Neuron (in vitro differentiated cells): ENCODE measurements at regions not wholly inside any gene's neighbourhood (a gene's known extent, or its start where the extent isn't known, plus 50 kb on each side); places are given as distances from the start of the nearest gene placed in this dataset.

Experiments used
- H2AFZ ChIP-seq: one replicate; pipeline ENCODE4 v1.6.1; 2013; ENCODE audit warnings: low read depth, mild to moderate bottlenecking, inconsistent platforms, low read length, moderate library complexity
- H3K27me3 ChIP-seq: one replicate; pipeline ENCODE4 v1.6.1; 2013; ENCODE audit warnings: low read length; ENCODE audit not compliant: insufficient read depth
- H3K36me3 ChIP-seq: one replicate; pipeline ENCODE4 v1.6.1; 2013; ENCODE audit warnings: low read length; ENCODE audit not compliant: insufficient read depth
- H3K4me1 ChIP-seq: one replicate; pipeline ENCODE4 v1.6.1; 2013; ENCODE audit warnings: low read length; ENCODE audit not compliant: insufficient read depth
- H3K4me3 ChIP-seq: 2 replicates; pipeline ENCODE4 v1.5.1; 2013; ENCODE audit warnings: mild to moderate bottlenecking, low read length, moderate library complexity
- H3K9me3 ChIP-seq: one replicate; pipeline ENCODE4 v1.6.1; 2013; ENCODE audit warnings: low read length

DNA sequence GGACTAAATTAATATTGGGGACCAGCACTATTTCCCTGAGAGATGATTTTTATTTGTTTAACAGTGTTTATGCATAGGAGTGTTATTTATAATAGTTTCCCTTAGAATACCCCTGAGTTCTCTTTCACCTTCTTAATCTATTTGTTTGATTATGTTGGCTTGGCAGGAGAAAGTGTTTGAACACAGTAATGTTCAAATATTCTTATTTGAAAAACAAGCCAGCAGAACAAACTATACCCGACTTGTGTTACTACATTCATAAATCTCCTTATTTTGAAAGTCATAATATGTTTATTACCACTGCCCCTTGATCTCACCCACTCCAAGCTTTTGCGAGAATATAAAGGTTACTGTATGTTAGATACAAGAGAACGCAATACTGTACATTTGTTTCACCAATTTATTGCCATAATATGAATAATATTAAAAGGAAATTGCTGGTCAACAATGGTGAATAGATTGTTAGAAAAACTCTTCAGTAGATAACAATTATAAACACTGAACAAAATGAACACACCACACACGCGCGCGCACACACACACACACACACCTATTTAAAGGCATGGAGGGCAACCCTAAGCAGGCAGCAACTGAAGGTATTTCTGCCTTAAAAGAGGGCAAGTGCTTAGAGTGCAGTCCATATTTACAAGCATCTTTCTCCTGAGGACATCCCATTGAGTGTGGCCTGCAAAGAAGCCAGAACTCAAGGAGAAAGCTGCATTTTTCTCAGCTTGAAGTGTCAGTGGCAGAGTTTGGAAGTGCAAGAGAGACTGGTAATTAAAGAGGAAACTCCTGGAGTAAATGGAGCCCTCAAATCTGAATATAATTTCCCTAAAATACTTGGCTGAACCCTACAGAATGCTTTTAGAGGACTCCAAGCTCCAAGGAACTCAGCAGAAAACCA, 279.4 kb upstream of the MAN1A1 start:
- no peaks in the 10 kb centered on the region for H3K9me3 ChIP-seq
- H3K4me3 ChIP-seq = no peak overlapping the region
- H3K36me3 ChIP-seq = no peaks in the 10 kb centered on the region
- H3K27me3 ChIP-seq = no peaks in the 10 kb centered on the region
- no peak overlapping the region for H2AFZ ChIP-seq
- no peaks in the 10 kb centered on the region for H3K4me1 ChIP-seq

DNA sequence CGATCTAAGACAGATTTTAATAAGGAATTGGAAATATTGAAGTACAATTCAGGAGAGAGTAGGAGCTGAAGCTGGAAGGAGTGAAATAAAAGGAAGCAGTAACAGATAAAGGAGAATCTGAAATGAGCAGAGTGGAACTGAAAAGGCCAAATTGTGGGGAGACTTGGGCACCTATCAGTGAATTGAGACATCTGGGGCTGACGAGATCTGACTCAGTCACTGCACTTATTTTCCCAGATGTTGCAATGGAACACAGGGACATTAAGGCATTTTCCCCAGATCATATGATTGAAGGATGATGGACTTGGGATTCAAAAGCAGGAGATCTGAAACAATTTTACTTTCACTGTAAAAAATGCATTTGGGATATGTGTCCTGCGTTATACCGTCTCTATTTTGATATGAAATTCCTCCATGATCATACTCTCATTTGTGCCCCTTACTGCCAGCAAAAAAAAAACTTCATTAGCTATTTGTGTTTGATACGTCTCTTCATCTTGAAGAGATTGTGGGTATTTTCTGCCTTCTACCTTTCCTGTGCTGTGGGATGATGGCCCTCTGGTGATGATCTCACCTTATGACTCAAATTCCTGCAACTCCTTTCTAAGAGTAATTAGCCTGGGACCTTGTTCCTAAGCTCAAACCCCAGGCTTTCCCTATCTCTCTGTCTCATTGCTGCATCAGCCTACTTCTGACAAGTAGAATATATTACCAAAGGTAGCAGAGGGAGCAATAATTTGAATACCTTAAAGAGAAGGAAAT, 278.5 kb upstream of the MAN1A1 start:
- no peaks in the 10 kb centered on the region for H3K36me3 ChIP-seq
- H2AFZ ChIP-seq = no peak overlapping the region
- no peaks in the 10 kb centered on the region for H3K9me3 ChIP-seq
- no peaks in the 10 kb centered on the region for H3K27me3 ChIP-seq
- no peak overlapping the region for H3K4me3 ChIP-seq
- no peaks in the 10 kb centered on the region for H3K4me1 ChIP-seq

- no peak overlapping the region for H3K4me3 ChIP-seq
- H3K36me3 ChIP-seq = no peaks in the 10 kb centered on the region
- H3K27me3 ChIP-seq = no peaks in the 10 kb centered on the region
- H3K9me3 ChIP-seq = no peaks in the 10 kb centered on the region
- H3K4me1 ChIP-seq = peaks cover 8% of the 10 kb centered on the region
- no peak overlapping the region for H2AFZ ChIP-seq
Observed at GRCh38 chr6:119626884-119627619, 277.5 kb upstream of the MAN1A1 start.

DNA sequence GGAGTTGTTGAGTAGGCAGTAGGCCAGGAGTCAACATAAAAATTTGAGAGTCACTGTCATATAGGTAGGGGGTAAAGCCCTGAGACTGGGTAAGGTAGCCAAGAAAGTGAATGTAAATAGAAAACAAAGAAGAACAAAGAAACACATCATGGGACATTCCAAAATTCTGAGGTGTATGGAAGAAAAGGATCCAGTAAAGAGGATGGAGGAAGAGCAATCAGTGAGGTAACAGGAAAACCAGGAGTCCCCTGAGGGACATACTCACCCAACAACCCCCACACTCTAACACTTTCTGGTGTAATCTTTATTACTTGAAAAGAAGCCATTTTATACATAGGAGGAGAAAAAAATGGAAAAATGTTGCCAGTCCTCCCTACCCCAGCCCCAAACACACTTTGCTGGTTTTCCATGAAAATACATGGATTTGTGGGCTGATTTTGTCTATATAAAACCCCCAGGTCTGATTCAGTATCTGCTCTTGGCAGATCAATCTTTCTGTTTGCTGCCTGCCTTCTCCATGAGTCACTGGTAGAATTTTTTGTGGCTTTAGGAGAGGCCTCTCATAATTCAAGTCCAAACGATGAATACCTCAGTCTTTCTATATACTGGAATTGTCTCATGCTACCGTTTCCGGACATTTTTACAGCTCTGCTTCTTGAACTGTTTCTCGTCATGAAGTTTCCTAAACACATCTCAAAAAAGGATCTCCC, 271.4 kb upstream of the MAN1A1 start:
- H3K36me3 ChIP-seq = no peaks in the 10 kb centered on the region
- H3K4me3 ChIP-seq = no peak overlapping the region
- no peaks in the 10 kb centered on the region for H3K27me3 ChIP-seq
- no peaks in the 10 kb centered on the region for H3K9me3 ChIP-seq
- H3K4me1 ChIP-seq = peaks cover 12% of the 10 kb centered on the region
- no peak overlapping the region for H2AFZ ChIP-seq

- peaks cover 7% of the 10 kb centered on the region for H3K4me1 ChIP-seq
Observed at GRCh38 chr6:119614138-119614537, 264.6 kb upstream of the MAN1A1 start.

GRCh38 chr6:119612911-119613381, 263.4 kb upstream of the MAN1A1 start:
- no peaks in the 10 kb centered on the region for H3K9me3 ChIP-seq
- no peak overlapping the region for H2AFZ ChIP-seq
- peaks cover 7% of the 10 kb centered on the region for H3K4me1 ChIP-seq
- no peaks in the 10 kb centered on the region for H3K27me3 ChIP-seq
- no peaks in the 10 kb centered on the region for H3K36me3 ChIP-seq
- no peak overlapping the region for H3K4me3 ChIP-seq

More at GRCh38 chr6:119614138-119614537, 264.6 kb upstream of the MAN1A1 start:
- Histone ChIP-seq H3K4me3 (no peak overlapping the region), H3K9me3 (no peaks in the 10 kb centered on the region), H3K27me3 (no peaks in the 10 kb centered on the region), H3K36me3 (no peaks in the 10 kb centered on the region), H2AFZ (no peak overlapping the region)

GRCh38 chr6:119612176-119612891, 262.8 kb upstream of the MAN1A1 start:
- H3K36me3 ChIP-seq = no peaks in the 10 kb centered on the region
- no peaks in the 10 kb centered on the region for H3K9me3 ChIP-seq
- peaks cover 7% of the 10 kb centered on the region for H3K4me1 ChIP-seq
- H3K27me3 ChIP-seq = no peaks in the 10 kb centered on the region
- H2AFZ ChIP-seq = no peak overlapping the region
- H3K4me3 ChIP-seq = no peak overlapping the region

GRCh38 chr6:119610754-119611153, 261.2 kb upstream of the MAN1A1 start:
- Histone ChIP-seq H3K27me3 (no peaks in the 10 kb centered on the region), H3K4me3 (no peak overlapping the region), H2AFZ (no peak overlapping the region), H3K36me3 (no peaks in the 10 kb centered on the region), H3K9me3 (no peaks in the 10 kb centered on the region), H3K4me1 (peaks cover 7% of the 10 kb centered on the region)

GRCh38 chr6:119610265-119610664, 260.7 kb upstream of the MAN1A1 start:
- H3K36me3 ChIP-seq = no peaks in the 10 kb centered on the region
- no peaks in the 10 kb centered on the region for H3K9me3 ChIP-seq
- H2AFZ ChIP-seq = no peak overlapping the region
- no peaks in the 10 kb centered on the region for H3K27me3 ChIP-seq
- H3K4me1 ChIP-seq = peaks cover 7% of the 10 kb centered on the region
- no peak overlapping the region for H3K4me3 ChIP-seq

DNA sequence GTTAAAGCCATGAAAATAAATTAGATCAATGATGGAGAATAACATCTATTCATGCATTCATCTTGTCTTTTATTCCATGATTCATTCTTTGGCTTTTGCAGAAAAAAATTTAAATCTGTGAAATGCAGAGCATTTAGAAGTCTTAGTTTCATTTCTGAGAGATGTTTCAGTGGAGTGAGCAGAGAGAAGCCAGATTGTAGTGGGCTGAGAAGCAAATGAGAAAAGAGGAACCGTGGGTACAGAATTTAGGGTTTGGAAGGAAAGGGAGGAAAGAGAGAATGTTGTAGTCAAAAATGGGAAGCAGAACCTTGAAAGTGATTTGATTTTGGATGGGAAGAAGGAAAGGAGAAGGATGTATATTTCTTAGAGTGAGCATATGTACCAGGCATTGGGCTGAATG, 260.3 kb upstream of the MAN1A1 start:
- H3K4me1 ChIP-seq = peaks cover 7% of the 10 kb centered on the region
- no peaks in the 10 kb centered on the region for H3K9me3 ChIP-seq
- H2AFZ ChIP-seq = no peak overlapping the region
- no peaks in the 10 kb centered on the region for H3K27me3 ChIP-seq
- no peak overlapping the region for H3K4me3 ChIP-seq
- H3K36me3 ChIP-seq = no peaks in the 10 kb centered on the region

GRCh38 chr6:119608994-119609393, 259.4 kb upstream of the MAN1A1 start:
- Histone ChIP-seq H3K4me1 (peaks cover 7% of the 10 kb centered on the region), H3K4me3 (no peak overlapping the region), H3K9me3 (no peaks in the 10 kb centered on the region), H2AFZ (no peak overlapping the region), H3K27me3 (peaks cover 2% of the 10 kb centered on the region), H3K36me3 (no peaks in the 10 kb centered on the region)

- H3K27me3 ChIP-seq = peaks cover 2% of the 10 kb centered on the region
- H2AFZ ChIP-seq = no peak overlapping the region
- no peaks in the 10 kb centered on the region for H3K36me3 ChIP-seq
- H3K9me3 ChIP-seq = no peaks in the 10 kb centered on the region
- H3K4me1 ChIP-seq = no peaks in the 10 kb centered on the region
- H3K4me3 ChIP-seq = no peak overlapping the region
Observed at GRCh38 chr6:119604124-119604523, 254.6 kb upstream of the MAN1A1 start.
